LNCaP clone FGC (cell line): ENCODE measurements at regions not wholly inside any gene's neighbourhood (a gene's known extent, or its start where the extent isn't known, plus 50 kb on each side); places are given as distances from the start of the nearest gene placed in this dataset.
"Not testable (repeated sequence)": the region's sequence is repeated elsewhere in the genome, so short reads cannot be mapped to it uniquely, and the experiment has no call there.

ENCODE experiments used
- DNase-seq: peaks from one replicate; pipeline ENCODE4 v3.0.0-alpha.2; 2011; ENCODE audit warnings: low read depth
- H3K4me3 ChIP-seq: 2 replicates; pipeline ENCODE4 v1.5.1; 2011; ENCODE audit warnings: mild to moderate bottlenecking, low read depth, low read length, control low read depth
- CTCF ChIP-seq: IDR thresholded peaks from 2 replicates; pipeline ENCODE4 v1.5.1; 2012; ENCODE audit warnings: mild to moderate bottlenecking; ENCODE audit not compliant: control insufficient read depth, insufficient read depth; ENCODE audit errors: extremely low read depth

GRCh38 chr4:77348815-77349214, 191.8 kb downstream of the CCNG2 start:
- DNase-seq: no peak
- no peak overlapping the region for H3K4me3 ChIP-seq
- no peak for TF ChIP-seq CTCF

- DNase-seq: no peak
- TF ChIP-seq CTCF: no peak
- no peak overlapping the region for H3K4me3 ChIP-seq
Observed at GRCh38 chr4:77349364-77349763, 192.4 kb downstream of the CCNG2 start.

GRCh38 chr4:77349796-77350195, 192.8 kb downstream of the CCNG2 start:
- H3K4me3 ChIP-seq: no peak overlapping the region
- DNase-seq: no peak
- no peak for TF ChIP-seq CTCF

- no peak for TF ChIP-seq CTCF
- no peak overlapping the region for H3K4me3 ChIP-seq
- no peak for DNase-seq
Observed at GRCh38 chr4:77352192-77352591, 195.2 kb downstream of the CCNG2 start.

GRCh38 chr4:77353724-77354315, 196.8 kb downstream of the CCNG2 start:
- H3K4me3 ChIP-seq, DNase-seq: not testable (repeated sequence)

- TF ChIP-seq CTCF: no peak
- no peak for DNase-seq
- no peak overlapping the region for H3K4me3 ChIP-seq
Observed at GRCh38 chr4:77354550-77354949, 197.5 kb downstream of the CCNG2 start.

- no peak for DNase-seq
- TF ChIP-seq CTCF: no peak
- H3K4me3 ChIP-seq: no peak overlapping the region
Observed at GRCh38 chr4:77355731-77356130, 198.7 kb downstream of the CCNG2 start.
